NCI-H187 treated with DMSO at 0.1 percent for 48 hours (cell line): ENCODE measurements at regions not wholly inside any gene's neighbourhood (a gene's known extent, or its start where the extent isn't known, plus 50 kb on each side); places are given as distances from the start of the nearest gene placed in this dataset.

Experiments
- DNase-seq: peaks from one replicate; lab custom pipeline; 2025; lab: John Stamatoyannopoulos, UW

- DNase-seq = no peak
Measured at GRCh38 chr6:18672852-18673251, 285.7 kb downstream of the RNF144B start.

- DNase-seq = no peak
Measured at GRCh38 chr6:18674346-18674745, 287.2 kb downstream of the RNF144B start.

DNA sequence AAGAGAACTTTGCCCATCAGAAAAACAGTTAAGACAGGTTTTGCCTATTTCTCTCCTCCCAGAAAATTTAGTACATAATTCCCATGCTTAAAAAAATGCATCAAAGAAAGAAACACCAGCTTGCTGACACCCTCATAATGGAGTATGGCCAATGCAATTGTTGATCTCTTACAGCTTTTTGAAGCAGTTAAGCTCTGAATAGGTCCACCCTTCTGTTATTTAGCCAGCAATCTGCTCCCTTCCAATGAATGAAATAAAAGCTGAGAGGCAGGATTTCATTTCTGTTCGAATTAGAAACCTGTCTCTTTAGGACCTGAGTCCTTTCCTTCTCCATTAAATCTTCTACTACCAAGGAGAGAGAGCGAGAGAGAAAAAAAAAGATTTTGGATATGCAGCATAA, 288.7 kb downstream of the RNF144B start:
- DNase-seq = no peak

- DNase-seq = no peak
Measured at GRCh38 chr6:18676548-18676947, 289.4 kb downstream of the RNF144B start.

GRCh38 chr6:18680842-18681241, 293.7 kb downstream of the RNF144B start:
- DNase-seq = no peak

DNA sequence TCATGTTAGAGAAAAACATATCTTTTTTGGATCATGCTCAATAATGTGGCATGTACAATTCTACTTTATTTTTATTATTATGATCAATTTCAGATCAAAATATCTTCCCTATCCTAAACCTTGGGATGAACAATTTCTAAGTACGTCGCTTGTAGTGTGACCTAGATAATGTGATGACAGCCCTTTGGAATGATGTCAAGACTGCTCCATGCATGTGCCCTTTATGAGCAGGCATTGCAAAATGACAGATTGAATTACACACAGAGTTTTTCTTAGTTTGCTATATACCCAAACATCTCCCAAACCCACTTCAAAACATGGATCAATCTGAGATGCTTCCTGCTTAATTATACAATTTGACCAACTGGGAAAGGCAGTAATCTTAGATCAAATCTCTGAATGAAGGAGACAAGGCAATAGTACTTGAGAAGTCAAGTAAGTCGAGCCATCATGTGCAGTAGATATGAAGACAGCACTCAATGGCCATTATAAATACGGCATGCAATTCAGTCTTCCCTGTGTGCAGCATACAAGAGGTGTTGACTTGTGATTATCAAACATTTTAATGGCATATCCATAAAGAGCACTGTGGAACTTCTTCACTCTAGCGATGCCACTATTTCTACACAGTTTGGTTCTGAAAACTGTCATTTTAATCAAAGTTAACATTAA, 294.8 kb downstream of the RNF144B start:
- peak; percentile 2 for DNase-seq

DNA sequence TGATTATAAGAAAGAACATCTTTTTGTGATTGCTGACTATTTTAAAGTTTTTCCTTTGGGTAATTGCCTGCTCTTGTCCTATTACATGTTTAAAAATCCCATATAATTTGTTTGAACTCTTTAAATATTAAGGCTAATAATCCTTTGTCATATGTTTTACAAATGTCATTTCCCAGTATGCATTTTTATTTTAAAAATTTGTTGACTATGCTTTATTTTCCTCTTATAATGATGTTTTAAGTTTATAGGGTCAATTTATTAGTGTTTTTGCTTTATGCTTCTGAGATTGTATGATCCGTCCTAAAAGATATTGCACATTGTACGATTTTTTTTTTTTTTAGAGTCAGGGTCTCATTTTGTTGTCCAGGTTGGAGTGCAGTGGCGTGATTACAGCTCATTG, 297.2 kb downstream of the RNF144B start:
- DNase-seq = no peak

DNA sequence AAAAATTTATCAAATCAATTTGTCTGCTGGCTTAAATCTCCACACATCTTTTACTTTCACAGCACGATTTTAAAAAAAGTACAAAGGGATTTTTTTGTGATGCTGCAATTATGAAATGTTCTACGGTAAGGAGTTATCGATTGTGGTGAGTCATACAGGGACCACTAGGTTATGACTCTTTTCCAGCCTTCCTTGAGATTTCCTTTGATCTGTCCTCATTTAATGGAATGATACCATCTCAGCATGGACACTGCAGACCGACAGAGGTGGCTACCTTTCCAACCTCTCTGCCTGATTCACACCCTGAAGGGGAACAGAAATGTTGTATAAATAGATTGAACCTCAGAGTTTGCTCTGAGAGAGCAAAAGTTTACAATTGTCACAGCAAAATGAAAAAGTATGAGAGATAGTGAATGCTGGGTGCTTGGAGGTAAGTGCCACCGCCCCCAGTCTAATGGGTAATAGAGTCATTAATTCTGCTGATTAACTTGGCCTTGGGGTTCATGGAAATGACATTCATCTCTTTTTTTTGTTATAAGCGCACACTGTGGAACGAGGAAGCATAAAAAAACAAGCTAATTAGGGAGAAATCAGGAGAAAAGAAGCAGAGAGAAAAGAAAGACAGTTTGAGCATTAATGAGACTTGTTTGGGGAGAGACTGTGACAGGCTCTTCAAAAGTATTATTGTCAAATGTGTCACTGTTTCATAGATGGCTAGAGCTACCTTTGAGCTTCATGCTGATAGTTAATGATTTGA, 306.0 kb downstream of the RNF144B start:
- no peak for DNase-seq

DNA sequence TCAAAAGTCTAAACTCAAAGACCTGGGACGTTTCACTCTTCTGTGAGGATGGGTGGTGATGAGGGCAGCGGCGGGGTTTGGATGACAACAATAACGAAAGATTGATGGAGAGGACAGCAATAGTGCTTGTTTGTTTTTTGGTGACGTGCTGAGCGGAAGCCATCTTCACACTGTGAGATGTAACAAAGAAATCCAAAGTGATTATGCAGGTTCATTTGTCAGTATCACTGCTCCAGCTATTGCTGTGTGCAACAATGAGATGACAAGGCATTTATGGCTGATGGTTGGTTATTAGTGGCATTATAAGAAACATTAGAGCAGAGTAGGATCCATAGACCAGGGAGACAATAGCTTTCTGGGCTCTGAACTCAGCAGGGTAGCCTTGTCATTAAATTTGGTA, 306.7 kb downstream of the RNF144B start:
- DNase-seq = no peak

DNA sequence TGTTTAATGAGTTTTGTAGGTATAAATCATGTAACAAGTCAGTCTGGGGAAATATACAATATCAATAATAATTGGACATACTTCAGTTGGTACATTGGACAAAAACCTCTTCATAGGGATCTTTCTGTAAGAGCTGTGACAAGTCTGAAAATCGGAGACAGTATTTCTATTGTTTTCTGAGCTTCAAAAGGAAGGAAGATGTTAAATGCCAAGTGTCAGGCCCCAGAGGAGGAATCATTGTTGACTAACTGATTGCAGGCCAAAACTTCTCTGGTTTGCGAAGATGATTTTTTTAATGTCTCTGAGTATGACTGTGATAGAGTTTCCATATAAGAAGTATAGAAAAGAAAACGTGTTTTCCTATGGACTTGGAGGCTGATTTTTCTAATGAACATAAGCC, 316.4 kb downstream of the RNF144B start:
- DNase-seq = no peak

DNA sequence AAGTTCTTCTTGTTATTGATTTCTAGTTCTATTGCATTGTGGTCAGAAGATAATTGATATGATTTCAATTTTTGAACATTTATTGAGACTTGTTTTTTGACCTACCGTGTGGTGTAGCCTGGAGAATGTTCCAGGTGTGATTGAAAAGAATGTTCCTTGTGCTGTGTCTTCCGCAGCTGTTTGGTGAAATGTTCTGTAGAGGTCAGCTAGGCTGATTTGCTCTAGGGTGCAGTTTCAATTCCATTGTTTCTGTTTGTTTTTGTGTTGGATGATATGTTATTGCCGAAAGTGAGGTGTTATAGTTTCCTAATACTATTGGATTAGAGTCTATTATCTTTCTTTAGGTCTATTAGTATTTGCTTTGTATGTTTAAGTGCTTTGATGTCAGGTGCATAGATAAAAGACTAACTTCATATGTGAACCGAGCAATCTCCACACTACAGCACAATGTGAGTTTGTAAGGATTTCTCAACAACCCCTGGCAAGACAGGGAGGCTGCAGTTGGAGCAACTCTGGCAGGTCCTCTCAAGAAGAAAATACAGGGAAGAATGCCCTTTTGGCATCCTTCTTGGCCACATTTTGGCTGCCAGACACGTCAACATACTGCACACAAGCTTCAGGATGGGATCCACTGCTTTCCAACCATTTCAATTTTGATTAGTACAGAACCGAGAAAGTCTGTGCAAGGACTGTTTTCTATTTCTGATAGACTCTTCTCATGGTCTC, 320.7 kb downstream of the RNF144B start:
- DNase-seq = no peak

DNA sequence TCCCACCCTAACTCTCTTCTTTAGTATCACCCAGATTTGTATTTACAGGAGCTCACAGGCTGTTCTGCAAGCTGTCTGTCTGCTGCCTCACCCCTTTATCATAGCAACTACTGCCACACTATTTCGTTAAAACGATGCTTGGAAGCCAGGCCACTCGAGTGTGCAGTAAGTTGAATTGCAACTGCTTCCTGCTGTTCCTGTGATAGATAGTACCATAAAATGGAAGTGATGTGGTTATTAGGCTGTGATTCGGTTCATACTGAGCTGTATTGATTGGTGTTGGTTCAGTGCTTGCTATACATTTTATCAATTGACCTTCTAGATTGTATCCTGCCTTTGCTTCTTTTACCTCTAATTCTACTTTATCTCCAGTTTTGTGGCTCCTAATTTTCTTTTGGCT, 325.4 kb downstream of the RNF144B start:
- no peak for DNase-seq

DNA sequence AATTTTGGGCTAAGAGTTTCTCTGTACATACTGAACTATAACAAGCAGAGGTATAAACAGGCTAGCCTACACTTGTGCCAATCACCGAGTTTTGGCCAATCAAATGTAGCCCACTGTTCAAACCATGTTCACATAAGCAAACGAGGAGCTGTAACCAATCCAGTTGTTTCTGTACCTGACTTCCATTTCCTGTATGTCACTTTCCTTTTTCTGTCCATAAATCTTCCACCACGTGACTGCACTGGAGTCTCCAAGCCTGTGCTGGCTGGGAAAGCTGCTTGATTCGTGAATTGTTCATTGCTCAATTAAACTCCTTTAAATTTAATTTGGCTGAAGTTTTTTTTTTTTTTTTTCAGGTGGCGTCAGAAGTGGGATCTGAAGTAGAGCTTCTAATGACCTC, 332.9 kb downstream of the RNF144B start:
- no peak for DNase-seq

- DNase-seq = no peak
Measured at GRCh38 chr6:18724056-18724455, 336.9 kb downstream of the RNF144B start.

GRCh38 chr6:18725449-18725848, 338.3 kb downstream of the RNF144B start:
- no peak for DNase-seq

- no peak for DNase-seq
Measured at GRCh38 chr6:18733921-18734550, 346.9 kb downstream of the RNF144B start.

DNA sequence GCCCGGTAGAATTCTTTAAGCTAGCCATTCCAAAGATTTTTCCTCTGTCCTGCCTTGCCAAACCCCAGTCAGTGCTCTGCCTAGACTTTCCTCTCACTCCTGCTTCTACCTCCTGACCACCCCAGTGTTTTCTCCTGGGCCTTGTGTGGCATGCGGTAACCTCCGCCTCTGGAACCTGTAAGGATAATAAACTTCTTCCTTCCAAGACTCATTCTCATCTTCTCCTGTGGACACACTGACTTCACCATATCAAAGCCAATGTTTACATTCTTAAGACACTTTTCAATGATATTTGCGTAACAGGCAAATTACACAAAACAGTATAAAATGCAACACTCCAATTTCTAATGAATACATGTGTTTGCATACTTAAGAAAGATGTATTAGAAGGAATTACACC, 354.6 kb downstream of the RNF144B start:
- DNase-seq = no peak

DNA sequence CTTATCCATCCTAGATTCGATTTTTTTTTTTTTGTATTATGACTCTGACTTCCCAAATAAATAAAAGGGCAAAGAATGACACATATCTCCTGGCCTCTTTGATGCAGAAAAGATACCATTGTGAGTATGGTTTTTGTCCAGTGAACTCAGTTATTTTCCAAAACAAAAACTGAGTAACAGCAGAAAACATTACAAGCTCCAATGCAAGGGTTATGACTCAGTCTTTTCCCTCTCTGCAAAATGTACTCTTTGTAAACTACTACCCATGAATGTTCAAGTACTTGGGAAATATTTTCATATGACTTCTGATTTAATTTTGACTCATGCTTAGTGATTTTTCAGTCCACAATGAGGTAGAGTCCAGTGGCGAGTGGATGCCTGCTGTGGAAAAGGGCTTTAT, 355.3 kb downstream of the RNF144B start:
- DNase-seq = no peak

- DNase-seq = no peak
Measured at GRCh38 chr6:18746727-18747126, 359.6 kb downstream of the RNF144B start.

GRCh38 chr6:18748314-18748713, 361.2 kb downstream of the RNF144B start:
- DNase-seq = no peak

- DNase-seq = no peak
Measured at GRCh38 chr6:18752278-18753068, 365.3 kb downstream of the RNF144B start.

GRCh38 chr6:18753076-18753475, 365.9 kb downstream of the RNF144B start:
- no peak for DNase-seq
